Urothelium cell line (cell line): ENCODE measurements at regions not wholly inside any gene's neighbourhood (a gene's known extent, or its start where the extent isn't known, plus 50 kb on each side); places are given as distances from the start of the nearest gene placed in this dataset.

ENCODE experiments used
- DNase-seq: peaks from one replicate; pipeline ENCODE4 v3.0.0; 2011; ENCODE audit warnings: low spot score, mixed read lengths
- FAIRE-seq: peaks from 2 replicates; lab custom pipeline; 2011; peaks lifted over from hg19 to GRCh38; lab: Jason Lieb, UNC

DNA sequence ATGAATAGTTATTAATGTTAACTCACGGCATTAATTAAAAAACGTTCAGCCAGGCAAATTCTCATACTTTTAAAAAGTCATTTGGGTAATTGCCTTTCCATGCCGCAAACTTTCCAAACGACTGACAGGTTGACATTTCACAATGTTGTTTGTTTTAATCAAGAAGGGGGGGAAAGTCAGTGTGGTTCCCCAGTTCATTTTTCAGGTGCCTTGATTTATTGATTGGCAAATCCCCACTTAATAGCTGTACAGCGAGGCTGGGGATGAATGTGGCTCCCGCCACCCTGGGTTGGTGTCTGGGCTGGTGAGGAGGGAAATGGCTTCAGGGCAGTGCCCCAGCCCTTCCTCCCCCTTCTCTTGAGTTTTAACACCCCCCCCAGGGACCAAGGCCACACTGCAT lies 318.0 kb downstream of the SOX9 start:
- no peak for FAIRE-seq
- no peak for DNase-seq

- FAIRE-seq (no peak), DNase-seq (no peak)
Measured at GRCh38 chr17:72439893-72440502, 319.2 kb downstream of the SOX9 start.

DNA sequence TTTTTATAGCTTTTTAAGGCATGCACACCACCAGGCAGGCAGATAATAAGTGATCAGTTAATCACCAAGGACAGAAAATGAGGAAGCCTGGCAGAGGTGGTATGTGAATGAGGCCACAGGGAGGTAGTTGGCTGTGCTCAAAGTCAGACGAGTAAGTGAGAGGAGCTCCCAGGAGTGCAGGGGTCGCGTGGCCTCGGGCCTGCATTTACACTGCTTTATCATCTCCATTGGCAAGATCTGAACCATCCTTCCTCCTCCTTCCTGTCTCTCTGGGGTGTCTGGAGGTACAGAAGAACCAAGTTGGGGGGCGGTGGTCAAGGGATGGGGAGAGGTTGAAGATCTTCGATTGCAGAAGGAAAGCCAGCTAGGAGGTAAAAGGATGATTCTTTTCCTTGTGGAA lies 320.1 kb downstream of the SOX9 start:
- FAIRE-seq: peak; percentile 73
- DNase-seq: no peak

- FAIRE-seq: no peak
- DNase-seq: no peak
Measured at GRCh38 chr17:72441909-72442308, 321.1 kb downstream of the SOX9 start.

- FAIRE-seq: peak; percentile 20
- no peak for DNase-seq
Measured at GRCh38 chr17:72444517-72445054, 323.8 kb downstream of the SOX9 start.

DNA sequence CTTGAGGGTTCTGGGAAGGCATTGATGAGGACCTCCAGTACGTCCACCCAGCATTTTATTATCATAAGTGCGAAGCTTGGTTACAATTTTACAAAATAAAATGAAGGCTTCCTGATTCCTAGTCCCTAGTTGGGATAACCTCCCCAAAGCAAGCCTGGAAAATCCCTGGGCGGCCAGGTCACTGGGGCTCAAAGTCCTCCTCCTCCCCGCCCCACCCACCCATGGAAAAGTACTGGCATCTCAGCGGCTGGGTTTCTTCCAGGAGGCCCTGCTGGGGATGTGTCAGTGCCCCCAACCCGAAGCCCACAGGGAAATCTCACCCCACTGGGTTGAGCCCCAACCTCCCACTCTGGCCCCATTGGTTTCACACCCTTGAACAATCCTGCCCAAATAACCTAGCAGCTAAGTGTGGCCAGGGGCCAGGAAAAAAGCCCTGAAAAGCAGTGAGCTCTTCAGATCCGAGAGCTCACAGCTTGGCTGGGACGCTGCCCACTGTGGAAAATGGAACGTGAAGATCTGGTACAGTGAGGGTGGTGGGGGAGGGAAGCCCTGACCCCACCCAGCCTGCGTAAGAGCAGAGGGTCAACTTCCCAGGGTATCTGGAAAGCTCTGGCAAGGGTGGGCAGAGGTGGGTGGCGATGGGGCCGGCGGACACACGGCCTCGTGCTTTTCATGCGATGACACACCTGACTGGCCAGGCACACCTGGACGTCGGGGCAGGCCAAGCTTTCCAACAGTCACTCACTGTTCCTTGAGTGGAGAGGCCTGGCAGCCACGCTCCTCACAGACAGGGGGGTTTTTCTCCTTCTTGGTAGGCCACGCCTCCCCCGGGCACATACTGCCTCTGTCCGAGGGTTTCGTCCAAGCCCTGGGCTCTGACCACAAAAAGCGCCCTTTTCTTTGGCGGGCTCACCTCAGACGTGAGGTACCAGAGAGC lies 324.5 kb downstream of the SOX9 start:
- no peak for DNase-seq
- no peak for FAIRE-seq

- DNase-seq (no peak), FAIRE-seq (no peak)
Measured at GRCh38 chr17:72446118-72446517, 325.3 kb downstream of the SOX9 start.

DNA sequence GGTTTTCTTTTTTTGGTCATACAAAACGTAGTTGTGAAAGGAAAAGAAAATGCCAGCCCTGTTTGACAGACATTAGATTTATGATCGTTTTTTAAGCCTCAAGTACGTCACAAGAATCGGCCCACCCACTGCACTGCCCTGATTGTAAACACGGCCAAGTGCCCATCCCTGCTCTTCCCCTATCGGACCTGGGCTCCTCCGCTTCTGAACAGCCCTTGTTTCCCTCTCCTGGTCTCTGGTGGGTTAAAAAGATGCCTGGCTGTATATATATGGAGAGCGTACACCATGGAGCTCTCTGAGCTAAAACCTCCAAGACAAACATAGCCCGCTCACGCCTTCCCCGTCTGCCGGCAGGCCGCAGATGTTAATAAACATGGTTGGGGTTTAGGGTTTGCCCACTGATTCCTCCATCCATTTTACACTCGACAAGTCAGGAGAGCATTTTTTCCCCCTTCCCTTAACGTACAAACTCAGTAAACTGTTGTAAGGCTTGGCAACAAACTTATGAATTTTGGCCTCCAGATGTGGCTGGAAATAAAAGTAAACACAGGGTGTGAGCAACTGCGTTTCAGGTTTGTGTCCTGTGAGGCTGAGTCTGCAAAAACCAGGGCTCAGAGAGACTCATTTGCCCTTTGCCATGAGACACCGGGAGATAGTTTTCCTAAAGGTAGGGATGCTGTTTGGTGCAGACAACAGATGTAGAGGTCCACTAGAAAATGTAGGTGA lies 325.9 kb downstream of the SOX9 start:
- peak; percentile 62 for FAIRE-seq
- DNase-seq: no peak

DNA sequence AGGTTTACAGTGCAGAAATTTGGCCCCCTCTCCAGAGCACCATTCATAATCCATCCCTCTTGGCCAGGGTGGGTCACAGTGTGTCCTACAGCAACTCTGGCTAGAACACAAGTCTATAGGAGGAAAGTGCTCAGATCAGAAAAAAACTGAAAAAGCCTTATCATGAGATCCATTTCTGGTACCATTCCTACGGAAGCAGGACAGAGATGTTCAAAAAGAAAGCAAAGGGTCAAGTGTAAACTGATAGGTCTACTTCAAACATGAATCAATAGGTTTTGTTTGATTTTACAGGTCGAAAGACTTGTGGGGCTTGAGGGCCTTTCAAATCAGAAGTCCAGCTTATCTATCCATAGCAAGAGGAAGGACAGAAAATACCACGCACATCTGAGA lies 326.4 kb downstream of the SOX9 start:
- no peak for FAIRE-seq
- DNase-seq: no peak

GRCh38 chr17:72448019-72448418 lies 327.2 kb downstream of the SOX9 start:
- FAIRE-seq: no peak
- no peak for DNase-seq

DNA sequence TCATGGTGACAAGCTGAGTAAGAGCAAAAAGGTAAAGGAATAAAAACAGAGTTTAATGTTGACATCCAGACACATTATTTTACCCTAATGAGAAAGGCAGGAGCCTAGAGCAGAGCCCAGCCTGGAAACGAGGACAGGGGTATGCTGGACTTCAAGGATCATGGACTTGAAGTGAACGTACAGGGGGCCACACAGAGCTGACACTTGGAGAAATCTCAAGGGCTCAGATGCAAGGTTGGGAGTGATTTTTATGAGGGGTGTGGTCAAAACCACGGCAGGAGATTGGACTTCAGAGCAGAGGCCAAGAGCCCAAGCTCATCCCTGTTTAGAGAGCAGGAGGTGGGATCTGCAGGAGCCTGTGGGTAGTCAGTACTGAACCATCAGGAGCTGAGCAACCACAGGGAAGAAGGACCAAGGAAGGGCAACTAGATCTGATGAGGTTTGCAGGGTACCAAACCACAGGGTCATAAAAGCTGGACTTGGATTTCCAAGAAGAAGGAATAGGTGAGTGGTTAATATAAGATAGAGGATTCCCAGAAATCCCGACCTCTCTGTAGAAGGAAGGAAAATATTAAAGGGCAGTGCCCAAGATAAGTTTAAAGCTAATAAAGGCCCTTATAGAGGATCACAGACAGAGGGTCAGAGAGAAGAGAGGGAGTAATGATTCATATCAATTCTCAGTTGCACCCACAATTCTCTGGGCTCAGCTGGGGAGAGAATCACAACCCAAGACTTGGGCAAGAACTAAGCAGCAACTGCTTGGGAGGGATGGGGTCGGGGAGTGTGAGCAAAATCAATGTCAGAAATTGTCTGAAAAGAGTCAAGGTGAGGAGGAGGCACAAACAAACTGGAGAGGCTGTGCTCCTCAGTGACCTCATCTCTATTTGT lies 331.7 kb downstream of the SOX9 start:
- DNase-seq: no peak
- FAIRE-seq: no peak

GRCh38 chr17:72454342-72454741 lies 333.5 kb downstream of the SOX9 start:
- FAIRE-seq: no peak
- DNase-seq: no peak

DNA sequence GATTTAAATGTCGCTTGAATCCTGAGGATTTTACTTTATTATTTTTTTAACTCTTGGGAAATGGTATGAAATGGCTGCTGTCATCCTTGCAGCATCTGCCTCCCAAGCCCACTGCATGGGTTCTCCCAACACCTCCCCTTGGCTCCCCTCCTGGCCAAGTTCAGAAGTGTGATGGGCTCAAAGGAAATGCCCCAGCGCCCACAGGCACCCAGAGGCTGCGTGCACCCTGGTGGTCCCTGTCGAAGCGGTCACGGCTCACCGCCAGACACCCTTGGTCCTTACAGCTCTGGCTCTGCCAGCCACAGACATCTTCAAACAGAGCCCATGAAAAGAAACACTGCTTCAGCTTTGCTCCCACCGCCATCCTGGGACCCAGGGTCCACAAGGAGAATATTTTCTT lies 334.7 kb downstream of the SOX9 start:
- peak; percentile 46 for DNase-seq
- FAIRE-seq: no peak

- peak; percentile 82 for DNase-seq
- FAIRE-seq: peak; percentile 86
Measured at GRCh38 chr17:72456075-72456474, 335.3 kb downstream of the SOX9 start.

DNA sequence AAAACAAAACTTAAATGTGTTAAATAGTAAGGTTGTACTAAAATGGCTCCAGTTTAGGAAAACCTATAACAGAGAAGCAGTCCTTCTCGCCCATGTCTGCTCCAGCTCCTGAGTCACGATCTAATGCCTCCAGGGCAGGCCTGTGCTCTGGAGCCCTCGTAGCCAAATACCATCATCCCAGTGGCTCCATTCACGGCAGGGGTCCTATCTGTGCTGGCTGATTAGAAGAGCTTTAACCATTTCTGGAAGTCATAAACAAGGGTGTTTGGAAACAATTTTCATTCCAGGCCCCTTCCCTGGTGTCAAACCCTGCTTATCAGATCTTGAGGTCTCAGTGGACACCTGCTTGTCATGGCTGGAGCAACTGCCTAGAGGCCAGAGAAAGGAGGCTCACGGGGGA lies 336.9 kb downstream of the SOX9 start:
- DNase-seq (no peak), FAIRE-seq (no peak)

DNA sequence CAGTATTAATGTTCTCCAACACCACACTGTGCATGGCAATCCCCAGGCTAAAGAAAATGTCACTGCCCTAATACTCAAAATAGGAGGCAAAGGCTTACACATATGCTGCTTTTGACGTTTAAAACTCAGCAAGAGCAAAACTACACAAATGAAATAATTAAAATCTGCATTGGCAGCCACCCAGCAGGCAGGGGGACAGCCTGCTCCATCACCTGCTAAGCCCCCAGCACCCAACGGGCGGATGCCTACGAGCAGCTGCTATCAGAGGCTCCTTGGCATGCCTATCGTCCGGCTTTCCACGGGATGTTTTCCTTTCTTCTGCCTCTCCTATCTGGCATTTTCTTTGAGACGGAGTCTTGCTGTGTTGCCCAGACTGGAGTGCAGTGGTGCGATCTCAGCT lies 337.5 kb downstream of the SOX9 start:
- DNase-seq (no peak), FAIRE-seq (peak; percentile 35)

GRCh38 chr17:72460711-72461110 lies 339.9 kb downstream of the SOX9 start:
- no peak for DNase-seq
- FAIRE-seq: no peak

- DNase-seq (no peak), FAIRE-seq (peak; percentile 81)
Measured at GRCh38 chr17:72461757-72462156, 340.9 kb downstream of the SOX9 start.

- DNase-seq (no peak), FAIRE-seq (no peak)
Measured at GRCh38 chr17:72462407-72462806, 341.6 kb downstream of the SOX9 start.

DNA sequence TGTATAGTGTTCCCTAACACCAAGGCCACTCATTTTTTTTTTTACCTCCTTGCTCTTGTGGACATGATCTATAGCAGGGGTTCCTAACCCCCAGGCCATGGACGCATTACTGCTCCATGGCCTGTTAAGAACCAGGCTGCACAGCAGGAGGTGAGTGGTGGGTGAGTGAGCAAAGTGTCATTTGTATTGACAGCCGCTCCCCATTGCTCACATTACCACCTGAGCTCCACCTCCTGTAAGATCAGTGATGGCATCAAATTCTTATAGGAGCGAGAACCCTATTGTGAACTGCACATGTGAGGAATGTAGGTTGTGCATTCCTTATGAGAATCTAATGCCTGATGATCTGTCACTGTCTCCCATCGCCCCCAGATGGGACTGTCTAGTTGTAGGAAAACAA lies 342.0 kb downstream of the SOX9 start:
- FAIRE-seq (no peak), DNase-seq (no peak)
